Panc1 (cell line): ENCODE measurements at regions not wholly inside any gene's neighbourhood (a gene's known extent, or its start where the extent isn't known, plus 50 kb on each side); places are given as distances from the start of the nearest gene placed in this dataset.

Source experiments
- ATAC-seq: fragments of 200-7000 bp; cut with Tn5 transposase; 2 replicates; pipeline ENCODE4 v1.9.1; 2020; ENCODE audit warnings: mild to moderate bottlenecking, moderate library complexity
- BruUV-seq: library from RNA; stranded (reverse); fragments of 400-500 nt; replicated peaks from 2 replicates; lab custom pipeline; 2021; lab: Mats Ljungman, UMichigan
- CTCF ChIA-PET: fragments of 300-600 bp; sonication (Branson Sonifier 250); formaldehyde crosslinking; loops from one replicate; lab custom pipeline; 2022; ENCODE audit warnings: antibody characterized with exemption; lab: Charles Lee
- POLR2A ChIA-PET: fragments of 300-600 bp; sonication (Branson Sonifier 250); formaldehyde crosslinking; loops from one replicate; lab custom pipeline; 2022; ENCODE audit warnings: antibody characterized with exemption; lab: Charles Lee
- DNase-seq: peaks from one replicate; pipeline ENCODE4 v3.0.0-alpha.2; 2010; ENCODE audit warnings: low read depth, low spot score
- H3K27ac ChIP-seq: 2 replicates; pipeline ENCODE4 v1.5.1; 2011; ENCODE audit warnings: mild to moderate bottlenecking, low read length, inconsistent platforms
- H3K27me3 ChIP-seq: fragments of 200-500 bp; sonication (Bioruptor generic); 2 replicates; pipeline ENCODE4 v1.6.0; 2014; ENCODE audit warnings: low read length, inconsistent platforms; ENCODE audit not compliant: control insufficient read depth, insufficient read depth
- H3K36me3 ChIP-seq: fragments of 200-500 bp; sonication (Bioruptor generic); 2 replicates; pipeline ENCODE4 v1.5.1; 2014; ENCODE audit warnings: inconsistent platforms, mild to moderate bottlenecking, low read length, moderate library complexity; ENCODE audit not compliant: control insufficient read depth, insufficient read depth
- H3K4me1 ChIP-seq: 2 replicates; pipeline ENCODE4 v1.5.1; 2011; ENCODE audit warnings: inconsistent platforms, mild to moderate bottlenecking, low read length, moderate library complexity; ENCODE audit not compliant: control insufficient read depth, insufficient read depth
- H3K4me3 ChIP-seq, 2 experiments: 2 replicates each; pipeline ENCODE4 v1.5.1; 2011 to 2012; ENCODE audit warnings: low read depth in 2 of 2, low read length in 2 of 2, mild to moderate bottlenecking in 2 of 2, inconsistent platforms in 1 of 2, moderate library complexity in 1 of 2
- H3K9me3 ChIP-seq: fragments of 200-500 bp; sonication (Bioruptor generic); 2 replicates; pipeline ENCODE4 v1.5.1; 2014; ENCODE audit warnings: low read depth, mild to moderate bottlenecking, inconsistent platforms, low read length, moderate library complexity; ENCODE audit not compliant: control insufficient read depth, insufficient read depth
- POLR2AphosphoS5 ChIP-seq: IDR thresholded peaks from 2 replicates; pipeline ENCODE4 v1.6.1; 2012; ENCODE audit warnings: mild to moderate bottlenecking, low read depth, low read length, moderate library complexity
- REST ChIP-seq, 2 experiments: IDR thresholded peaks; 2 replicates each; pipeline ENCODE4 v1.6.1; 2011 to 2012; ENCODE audit warnings: low read depth in 2 of 2, control low read depth in 1 of 2, low read length in 1 of 2, mild to moderate bottlenecking in 1 of 2, moderate library complexity in 1 of 2; ENCODE audit not compliant: insufficient read depth in 1 of 2
- SIN3A ChIP-seq: IDR thresholded peaks from 2 replicates; pipeline ENCODE4 v1.6.1; 2012; ENCODE audit warnings: low read depth, mild to moderate bottlenecking, low read length, moderate library complexity, borderline replicate concordance; ENCODE audit not compliant: insufficient read depth
- TCF7L2 ChIP-seq: IDR thresholded peaks from 2 replicates; pipeline ENCODE4 v1.6.1; 2011; ENCODE audit warnings: mild to moderate bottlenecking, low read depth, low read length, inconsistent platforms
- in situ Hi-C: cut with HindIII; loops from 2 replicates; pipeline ENCODE4 v1.10.0; 2016; ENCODE audit warnings: low sequenced_read_pairs, low pct_unique_long_range_greater_than_20kb
- intact Hi-C: fragments of 100-400 bp; cut with micrococcal nuclease; formaldehyde crosslinking; loops from one replicate; pipeline ENCODE4 v1.10.0; 2022; ENCODE audit not compliant: unreplicated experiment
- TF ChIP-seq, protein P1 (sequence below): fragments of 450-650 bp; IDR thresholded peaks from 2 replicates; pipeline ENCODE4 v1.5.1; 2017; ENCODE audit warnings: mild to moderate bottlenecking

- in situ Hi-C loops (no loop called here), intact Hi-C loops (no loop called here)
- H3K4me3 ChIP-seq = no peak overlapping the region
- POLR2A ChIA-PET = no interaction called here
- no peaks in the 10 kb centered on the region for H3K9me3 ChIP-seq
- DNase-seq (no peak), ATAC-seq (no peak)
- CTCF ChIA-PET = no interaction called here
- no TSS peak for BruUV-seq
- H3K36me3 ChIP-seq = no peaks in the 10 kb centered on the region
- H3K27me3 ChIP-seq = peaks cover 12% of the 10 kb centered on the region
- TF ChIP-seq REST (IDR thresholded peaks at IDR 0.05; ENCODE audit: insufficient read depth in 1 of 2, low read depth in 2 of 2, low read length in 1 of 2) (no peak), TCF7L2 (no peak), POLR2AphosphoS5 (no peak), SIN3A (no peak)
- TF ChIP-seq, protein P1, sequence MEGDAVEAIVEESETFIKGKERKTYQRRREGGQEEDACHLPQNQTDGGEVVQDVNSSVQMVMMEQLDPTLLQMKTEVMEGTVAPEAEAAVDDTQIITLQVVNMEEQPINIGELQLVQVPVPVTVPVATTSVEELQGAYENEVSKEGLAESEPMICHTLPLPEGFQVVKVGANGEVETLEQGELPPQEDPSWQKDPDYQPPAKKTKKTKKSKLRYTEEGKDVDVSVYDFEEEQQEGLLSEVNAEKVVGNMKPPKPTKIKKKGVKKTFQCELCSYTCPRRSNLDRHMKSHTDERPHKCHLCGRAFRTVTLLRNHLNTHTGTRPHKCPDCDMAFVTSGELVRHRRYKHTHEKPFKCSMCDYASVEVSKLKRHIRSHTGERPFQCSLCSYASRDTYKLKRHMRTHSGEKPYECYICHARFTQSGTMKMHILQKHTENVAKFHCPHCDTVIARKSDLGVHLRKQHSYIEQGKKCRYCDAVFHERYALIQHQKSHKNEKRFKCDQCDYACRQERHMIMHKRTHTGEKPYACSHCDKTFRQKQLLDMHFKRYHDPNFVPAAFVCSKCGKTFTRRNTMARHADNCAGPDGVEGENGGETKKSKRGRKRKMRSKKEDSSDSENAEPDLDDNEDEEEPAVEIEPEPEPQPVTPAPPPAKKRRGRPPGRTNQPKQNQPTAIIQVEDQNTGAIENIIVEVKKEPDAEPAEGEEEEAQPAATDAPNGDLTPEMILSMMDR = no peak
- H3K27ac ChIP-seq = no peak overlapping the region
- H3K4me1 ChIP-seq = no peaks in the 10 kb centered on the region
These were observed 170.5 kb downstream of the RAB11FIP2 start for GRCh38 chr10:117876210-117876609.

DNA sequence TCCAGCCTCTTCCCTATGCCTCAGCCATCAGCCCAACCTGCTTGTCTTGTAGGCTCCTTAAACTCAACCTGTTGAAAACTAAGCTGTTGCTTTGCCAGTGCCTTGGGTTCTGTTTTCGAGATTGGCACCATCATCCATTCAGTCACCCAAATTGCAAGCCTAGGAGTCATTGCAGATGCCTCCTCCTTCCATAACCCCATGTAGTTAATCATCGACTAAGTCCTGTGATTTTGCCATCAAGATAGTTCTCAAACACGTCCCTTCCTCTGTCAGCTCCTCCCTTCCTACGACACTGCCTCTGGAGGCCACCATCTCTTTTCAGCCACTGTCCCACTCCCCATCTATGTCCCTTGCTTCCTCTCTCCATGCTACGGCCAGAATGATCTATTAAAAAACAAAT is 168.1 kb downstream of the RAB11FIP2 start:
- Histone ChIP-seq H3K4me3 (no peak overlapping the region), H3K27ac (no peak overlapping the region), H3K36me3 (no peaks in the 10 kb centered on the region), H3K27me3 (peaks cover 2% of the 10 kb centered on the region; the same call in 1 of the 2 replicates), H3K4me1 (no peaks in the 10 kb centered on the region), H3K9me3 (no peaks in the 10 kb centered on the region)
- intact Hi-C loops (no loop called here), in situ Hi-C loops (no loop called here)
- no peak for DNase-seq
- ChIA-PET CTCF (no interaction called here), POLR2A (no interaction called here)
- no peak for TF ChIP-seq TCF7L2
- TF ChIP-seq, protein P1 = no peak
- no peak for TF ChIP-seq REST (IDR thresholded peaks at IDR 0.05; ENCODE audit: insufficient read depth in 1 of 2, low read depth in 2 of 2, low read length in 1 of 2)
- no peak for TF ChIP-seq SIN3A
- no peak for TF ChIP-seq POLR2AphosphoS5
- no peak for ATAC-seq
- no TSS peak for BruUV-seq
